Hematopoietic multipotent progenitor cell treated with erythropoietin and hydrocortisone succinate and interleukin-3 and kit ligand, for 15 days (in vitro differentiated cells): ENCODE measurements at regions not wholly inside any gene's neighbourhood (a gene's known extent, or its start where the extent isn't known, plus 50 kb on each side); places are given as distances from the start of the nearest gene placed in this dataset.

Source experiments
- DNase-seq: peaks from one replicate; pipeline ENCODE4 v3.0.0-alpha.2; 2015; ENCODE audit warnings: low spot score

- DNase-seq: no peak
Observed at GRCh38 chr11:36724742-36725385, 126.8 kb upstream of the RAG2 start.

GRCh38 chr11:36722421-36722820 lies 124.4 kb upstream of the RAG2 start:
- no peak for DNase-seq

- DNase-seq: no peak
Observed at GRCh38 chr11:36719358-36720107, 121.5 kb upstream of the RAG2 start.

GRCh38 chr11:36718451-36718850 lies 120.4 kb upstream of the RAG2 start:
- no peak for DNase-seq

GRCh38 chr11:36713715-36714114 lies 115.7 kb upstream of the RAG2 start:
- DNase-seq: no peak

- no peak for DNase-seq
Observed at GRCh38 chr11:36711104-36711825, 113.2 kb upstream of the RAG2 start.
